ENCODE measurements at regions not wholly inside any gene's neighbourhood (a gene's known extent, or its start where the extent isn't known, plus 50 kb on each side); places are given as distances from the start of the nearest gene placed in this dataset.

DNA sequence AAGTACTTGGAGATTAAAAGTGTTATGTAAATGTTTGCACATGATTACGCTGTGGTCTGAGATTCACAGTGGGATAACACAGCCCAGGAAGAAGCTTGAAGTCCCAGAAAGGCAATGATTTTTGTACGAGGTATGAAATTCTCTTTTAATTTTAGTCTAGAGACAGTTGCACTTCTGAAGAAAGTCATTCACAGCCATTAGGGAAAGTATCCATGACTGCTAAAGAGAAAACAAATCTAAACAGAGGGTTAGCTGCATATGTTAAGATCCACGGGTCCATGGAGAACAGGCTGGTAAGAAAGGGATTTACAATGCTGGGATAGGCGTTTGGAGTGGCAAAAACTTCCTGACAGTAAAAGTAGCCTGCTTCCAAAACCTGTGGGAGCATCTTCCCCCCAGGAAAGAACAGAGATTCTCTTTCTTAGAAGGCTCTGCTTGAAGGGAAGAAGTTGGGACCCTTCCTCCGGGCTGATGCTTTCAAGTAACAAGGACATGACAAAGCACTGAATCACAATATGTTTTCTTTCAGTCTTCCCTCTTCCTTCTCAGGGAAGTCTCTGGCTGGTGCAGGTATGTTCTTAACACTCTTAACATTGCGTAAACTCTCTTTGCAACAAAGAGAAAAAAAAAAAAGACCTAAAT lies 220.8 kb upstream of the CELF2 start:
- peak; percentile 25 for DNase-seq (ENCODE audit: low read depth, low spot score)

DNA sequence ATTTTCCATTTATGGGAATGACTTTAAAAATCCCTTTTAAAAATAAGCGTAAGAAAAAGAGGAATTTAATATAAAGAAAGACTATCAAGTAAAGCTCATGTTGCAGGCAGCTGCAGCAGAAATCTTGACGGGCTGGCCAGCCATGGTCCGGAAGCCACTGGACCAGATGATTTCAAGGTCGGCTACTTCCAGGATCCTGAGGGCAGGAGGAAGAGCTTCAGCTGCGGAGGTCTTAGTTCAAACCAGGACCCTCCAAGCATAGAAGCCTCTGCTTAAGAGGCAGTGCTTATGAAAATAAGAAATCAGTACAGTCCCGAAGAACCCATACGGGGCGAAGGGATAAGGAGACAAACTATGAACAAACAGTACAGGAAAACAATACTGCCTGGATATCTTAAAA lies 220.2 kb upstream of the CELF2 start:
- DNase-seq (ENCODE audit: low read depth, low spot score), result no peak

DNA sequence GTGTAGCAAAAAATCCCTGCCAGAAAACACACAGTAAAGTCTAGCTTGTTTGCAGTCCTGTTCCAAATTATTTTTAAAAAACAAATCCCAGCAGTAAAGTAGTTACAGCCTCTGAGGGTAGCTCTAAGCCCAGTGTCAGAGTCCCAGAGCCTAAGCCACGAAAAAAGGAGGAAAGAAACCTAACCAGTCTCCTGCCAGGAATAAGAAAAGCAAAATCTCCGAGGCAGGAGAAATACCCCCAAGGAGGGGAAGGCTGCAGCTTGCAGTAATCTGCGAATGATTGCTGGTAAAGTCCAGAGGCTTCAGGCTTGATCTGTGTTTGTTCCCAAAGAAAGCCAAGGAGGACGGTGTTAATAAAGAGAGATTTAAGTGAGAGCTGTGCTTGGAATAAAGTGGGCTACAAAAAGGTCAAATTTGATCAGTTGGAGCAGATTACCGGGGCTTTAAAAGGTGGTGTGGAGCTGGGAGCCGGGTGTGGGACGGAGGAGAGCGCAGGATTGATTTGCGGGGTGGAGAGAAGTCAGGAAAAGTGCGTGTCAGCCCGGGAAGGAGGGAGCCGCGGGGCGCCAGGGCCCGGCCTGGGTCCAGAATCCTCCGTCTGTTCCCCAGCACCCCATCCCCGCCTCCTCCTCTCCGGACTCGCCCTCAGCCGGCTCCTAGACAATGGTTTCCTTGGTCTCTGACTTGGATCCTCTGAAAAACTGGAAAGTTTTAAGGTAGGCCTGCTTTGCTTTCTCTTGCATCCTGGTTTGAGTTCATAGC lies 219.4 kb upstream of the CELF2 start:
- peak; percentile 42 for DNase-seq (ENCODE audit: low read depth, low spot score)

DNA sequence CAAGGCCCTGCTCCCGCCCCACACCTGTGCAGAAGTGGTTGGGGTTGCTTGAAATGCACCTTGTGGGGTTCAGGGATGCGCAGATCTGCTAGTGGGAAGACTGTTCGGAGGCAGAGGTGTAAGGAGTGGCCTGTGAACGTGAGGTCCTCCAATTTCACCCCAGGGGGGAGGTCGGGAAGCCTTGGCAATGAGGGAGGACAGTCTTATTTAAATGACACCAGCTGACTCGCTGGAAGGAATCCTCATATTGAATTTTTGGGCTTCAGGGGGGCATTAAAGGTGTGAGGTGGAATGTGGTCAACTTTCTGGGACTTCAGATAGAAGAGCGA lies 218.8 kb upstream of the CELF2 start:
- DNase-seq (ENCODE audit: low read depth, low spot score), result no peak

DNA sequence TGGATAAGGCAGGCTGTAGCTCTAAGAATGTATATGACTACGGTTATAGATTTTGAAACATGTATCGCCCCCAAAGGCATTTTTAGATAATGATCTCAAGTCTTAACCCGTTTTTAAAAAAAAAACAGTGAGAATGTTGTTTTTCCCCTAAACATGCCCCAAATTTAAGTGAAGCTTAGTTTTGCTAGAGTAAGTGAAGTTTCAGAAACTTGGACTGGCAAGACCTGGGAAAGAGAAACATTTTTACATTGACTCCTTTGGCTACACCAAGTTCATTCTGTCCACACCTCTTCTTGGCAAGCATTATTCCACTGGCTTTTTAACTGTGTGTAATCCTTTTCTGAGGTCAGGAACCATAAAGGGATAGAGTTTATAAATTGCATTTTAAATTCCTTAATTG lies 216.7 kb upstream of the CELF2 start:
- no peak for DNase-seq (ENCODE audit: low read depth, low spot score)

DNA sequence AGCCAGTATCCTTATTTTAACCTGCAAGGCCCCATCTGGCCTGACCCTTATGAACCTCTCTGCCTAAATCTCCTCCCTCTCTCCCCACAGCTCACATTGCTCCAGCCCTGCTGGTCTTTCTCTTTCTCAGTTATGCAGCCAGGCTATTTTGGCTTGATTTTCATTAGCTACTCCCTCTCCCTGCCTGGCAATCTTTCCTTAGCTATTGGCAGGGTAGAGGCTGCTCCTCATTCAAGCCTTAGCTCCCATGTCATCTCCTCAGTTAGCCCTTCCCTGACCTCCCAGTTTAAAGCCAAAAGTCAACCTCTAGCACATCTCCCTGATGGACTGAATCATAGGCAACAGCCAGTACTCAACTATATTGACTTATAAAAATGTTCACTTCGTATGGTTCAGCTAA lies 214.4 kb upstream of the CELF2 start:
- no peak for DNase-seq (ENCODE audit: low read depth, low spot score)

DNA sequence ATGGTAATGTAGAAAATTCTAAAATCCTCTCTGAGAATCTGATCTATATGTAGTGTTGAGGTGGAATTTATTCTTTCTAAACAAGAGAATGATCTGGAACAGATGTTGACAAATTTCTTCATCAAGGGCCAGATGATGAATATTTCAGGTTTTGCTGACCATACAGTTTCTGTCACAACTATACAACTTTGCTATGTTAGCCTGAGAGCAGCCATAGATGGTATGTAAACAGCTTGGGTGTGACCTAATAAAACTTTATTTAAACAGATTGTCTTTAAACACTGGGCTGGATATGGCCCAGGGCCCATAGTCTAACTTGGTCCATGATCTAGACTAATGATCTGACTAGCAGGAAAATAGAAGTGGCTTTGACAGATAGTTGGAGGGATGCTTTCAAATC lies 213.6 kb upstream of the CELF2 start:
- DNase-seq (ENCODE audit: low read depth, low spot score), result no peak

DNA sequence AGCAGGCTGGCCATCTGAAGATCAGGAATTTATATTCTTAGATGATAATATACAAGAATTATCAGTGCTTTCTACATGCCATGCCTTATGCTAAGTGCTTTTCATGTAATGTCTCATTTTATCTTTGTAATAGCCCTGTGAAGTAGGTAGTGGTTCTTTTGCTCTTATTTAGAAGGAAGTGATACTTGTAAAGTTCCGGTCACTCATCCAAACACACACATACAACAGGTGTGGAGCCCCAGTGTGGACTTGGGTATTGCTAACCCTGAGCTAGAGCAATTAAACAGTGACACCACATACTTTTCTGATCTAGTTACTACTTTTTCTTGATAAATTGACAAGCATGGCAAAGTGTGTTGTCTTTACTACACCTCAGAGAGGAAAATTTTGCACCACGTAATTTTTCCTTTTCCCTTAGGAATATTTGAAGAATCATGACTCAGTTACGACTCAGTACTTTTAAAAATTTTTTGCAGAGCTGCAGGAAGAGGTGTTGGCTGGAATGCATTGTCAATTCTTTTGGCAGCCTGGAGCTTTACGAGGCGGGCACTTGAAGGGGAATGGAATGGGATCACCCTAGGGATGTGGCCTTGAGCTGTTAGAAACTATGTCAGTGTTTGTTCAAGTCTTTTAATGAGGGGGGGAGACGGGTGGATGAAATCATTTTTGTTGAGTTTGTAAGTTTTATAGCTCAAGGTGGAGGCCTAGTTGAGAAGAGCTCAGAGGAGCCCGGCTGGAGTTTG lies 212.5 kb upstream of the CELF2 start:
- no peak for DNase-seq (ENCODE audit: low read depth, low spot score)

DNA sequence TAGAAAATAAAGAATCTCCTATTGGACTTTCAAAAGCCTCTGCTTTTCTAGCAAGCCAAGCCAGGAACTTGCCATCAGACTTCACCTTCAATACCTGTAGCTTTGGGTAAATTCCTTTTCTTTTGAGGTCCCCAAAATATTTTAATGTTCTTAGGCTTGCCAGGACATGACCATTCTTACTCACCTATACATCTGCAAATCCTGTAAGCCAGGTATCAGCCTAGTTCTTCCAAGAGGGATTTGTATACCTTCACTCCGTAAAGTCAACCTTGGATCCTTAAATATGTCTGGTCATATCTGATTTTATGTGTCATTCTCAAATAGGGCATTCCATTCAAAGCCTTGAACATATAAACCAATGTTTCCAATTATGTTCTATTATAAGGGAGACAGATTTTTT lies 210.6 kb upstream of the CELF2 start:
- DNase-seq (ENCODE audit: low read depth, low spot score), result no peak

DNA sequence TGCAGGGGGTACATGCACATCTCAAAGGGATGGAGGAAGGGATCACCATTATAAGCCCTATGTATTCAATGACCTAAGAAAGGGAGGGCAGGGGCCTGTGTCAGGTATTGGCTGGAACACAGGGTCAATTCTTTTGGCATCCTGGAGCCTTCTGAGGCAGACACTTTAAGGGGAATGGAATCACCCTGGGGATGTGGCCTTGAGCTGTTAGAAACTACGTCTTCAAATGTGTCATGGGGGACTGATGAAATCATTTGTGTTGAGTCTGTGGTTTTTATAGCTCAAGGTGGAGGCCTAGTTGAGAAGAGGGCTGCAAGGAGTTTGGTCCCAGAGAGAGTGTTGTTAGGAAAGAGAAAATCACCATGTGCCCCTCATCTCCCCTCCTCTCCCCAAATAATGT lies 206.1 kb upstream of the CELF2 start:
- DNase-seq (ENCODE audit: low read depth, low spot score), result no peak

DNA sequence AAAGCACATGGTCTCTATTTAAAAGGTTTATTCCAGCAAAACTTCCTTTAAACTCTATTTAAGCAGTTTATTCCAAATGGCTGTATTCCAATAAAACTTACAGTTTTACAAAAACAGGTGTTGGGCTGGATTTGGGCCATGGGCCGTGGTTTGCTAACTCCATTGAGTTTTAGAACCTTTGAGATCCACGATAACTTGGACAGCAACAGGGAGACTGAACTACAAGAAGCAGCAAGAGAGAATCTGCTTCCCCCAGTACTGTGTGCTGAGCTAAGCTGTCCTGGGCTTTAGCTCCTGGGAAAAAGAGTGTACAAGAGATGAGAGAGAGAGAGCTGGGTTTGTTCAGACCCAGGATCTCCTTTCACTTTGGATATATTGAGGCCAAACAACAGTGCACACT lies 204.0 kb upstream of the CELF2 start:
- no peak for DNase-seq (ENCODE audit: low read depth, low spot score)

DNA sequence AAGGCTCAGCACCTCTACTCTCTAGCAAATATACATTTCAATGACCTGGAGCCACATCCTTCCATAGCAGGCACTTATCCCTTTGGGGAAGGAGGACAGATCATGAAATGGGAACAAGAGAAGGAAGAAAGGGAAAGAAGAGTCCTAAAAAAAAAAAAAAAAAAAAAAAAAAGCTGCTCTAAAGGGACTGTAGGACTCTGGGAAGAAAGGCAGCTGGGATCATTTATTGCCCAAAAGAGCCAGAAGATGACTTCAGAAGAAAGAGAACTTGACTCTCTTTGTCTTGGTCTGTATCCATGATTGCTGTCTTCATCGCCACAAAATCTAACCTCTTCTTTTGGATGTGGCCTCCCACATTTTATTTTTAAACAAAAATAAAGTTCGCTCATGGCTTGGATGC lies 203.6 kb upstream of the CELF2 start:
- no peak for DNase-seq (ENCODE audit: low read depth, low spot score)

DNA sequence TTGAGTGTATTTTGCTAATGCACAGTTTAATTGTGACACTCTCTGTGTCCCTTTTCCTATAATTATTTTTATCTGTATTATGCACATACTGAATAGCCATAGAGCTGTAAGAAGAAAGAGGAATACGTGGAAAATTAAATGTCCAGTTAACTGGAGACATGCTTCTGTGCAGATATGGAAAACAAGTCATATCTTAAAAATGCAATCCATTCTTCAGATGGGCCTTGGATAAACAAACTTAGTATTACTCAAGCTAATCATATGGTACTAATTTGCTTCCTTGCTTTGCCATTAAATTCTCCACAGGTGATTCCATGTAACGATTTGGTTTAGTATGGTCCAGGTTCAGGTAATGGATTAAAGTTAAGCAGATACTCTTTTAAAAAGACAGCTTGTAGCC lies 201.2 kb upstream of the CELF2 start:
- DNase-seq (ENCODE audit: low read depth, low spot score), result no peak

DNA sequence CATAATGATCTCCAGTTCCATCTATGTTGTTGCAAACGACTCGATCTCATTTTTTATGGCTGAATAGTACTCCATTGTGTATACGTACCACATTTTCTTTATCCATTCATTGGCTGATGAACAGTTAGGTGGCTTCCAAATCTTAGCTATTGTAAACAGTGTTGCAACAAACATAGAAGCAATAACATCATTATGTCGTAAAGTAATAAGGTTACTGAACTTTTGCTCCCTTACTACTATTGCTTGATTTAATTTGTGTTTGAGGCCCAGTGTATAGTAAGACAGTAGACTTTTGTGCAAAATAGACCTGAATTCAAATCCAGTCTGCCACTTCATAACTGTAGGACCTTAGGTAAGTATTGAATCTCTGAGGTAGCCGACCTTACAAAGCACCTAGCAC lies 200.1 kb upstream of the CELF2 start:
- DNase-seq (ENCODE audit: low read depth, low spot score), result no peak

DNA sequence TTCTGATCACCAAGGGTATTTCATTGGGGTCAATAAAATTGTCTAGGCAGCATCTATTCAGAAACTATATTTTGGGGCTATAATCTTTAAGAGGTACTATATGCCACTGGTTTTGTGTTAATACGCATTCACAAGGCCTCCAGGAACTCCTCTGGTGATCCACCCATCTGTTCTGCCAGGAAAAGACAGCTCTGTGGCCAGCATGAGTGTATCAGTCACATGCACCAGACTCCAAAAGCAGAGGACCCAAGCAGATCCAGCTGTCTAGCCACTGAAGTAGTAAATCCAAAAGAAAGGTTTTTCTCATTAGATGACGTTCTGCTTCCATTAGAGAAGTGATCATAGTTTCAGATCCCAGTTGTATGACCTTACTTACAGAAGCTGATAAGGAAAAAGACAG lies 199.6 kb upstream of the CELF2 start:
- DNase-seq (ENCODE audit: low read depth, low spot score), result no peak

DNA sequence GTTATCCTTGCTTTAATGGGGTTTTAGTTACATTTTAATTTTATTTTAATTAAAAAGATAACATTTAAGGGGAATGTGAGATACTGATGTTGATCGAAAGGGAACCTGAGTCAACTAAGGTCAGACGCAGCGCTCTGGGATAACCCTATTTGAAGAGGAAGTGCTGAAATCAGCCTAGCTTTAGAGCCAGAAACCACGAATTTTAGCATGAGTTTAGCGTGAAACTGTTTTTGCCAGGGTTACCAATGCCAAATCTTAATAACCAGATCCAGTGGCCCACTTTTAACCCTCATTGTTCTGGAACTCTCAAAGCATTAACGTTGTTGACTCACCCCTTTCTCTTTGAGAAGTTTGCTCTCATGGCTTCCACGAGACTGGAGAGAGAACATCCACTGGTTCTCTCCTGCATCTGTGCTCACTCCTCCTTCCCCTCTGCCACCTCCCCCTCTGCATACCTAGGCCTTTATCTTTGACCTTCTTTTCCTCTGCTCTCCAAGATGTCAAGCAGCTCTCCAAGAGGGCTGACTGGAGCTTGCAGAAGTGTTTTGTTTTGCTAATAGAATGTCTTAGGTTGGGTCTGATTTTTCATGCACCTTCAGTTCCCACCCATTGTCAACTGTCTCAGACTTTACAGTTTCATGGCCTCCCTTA lies 198.3 kb upstream of the CELF2 start:
- no peak for DNase-seq (ENCODE audit: low read depth, low spot score)

DNA sequence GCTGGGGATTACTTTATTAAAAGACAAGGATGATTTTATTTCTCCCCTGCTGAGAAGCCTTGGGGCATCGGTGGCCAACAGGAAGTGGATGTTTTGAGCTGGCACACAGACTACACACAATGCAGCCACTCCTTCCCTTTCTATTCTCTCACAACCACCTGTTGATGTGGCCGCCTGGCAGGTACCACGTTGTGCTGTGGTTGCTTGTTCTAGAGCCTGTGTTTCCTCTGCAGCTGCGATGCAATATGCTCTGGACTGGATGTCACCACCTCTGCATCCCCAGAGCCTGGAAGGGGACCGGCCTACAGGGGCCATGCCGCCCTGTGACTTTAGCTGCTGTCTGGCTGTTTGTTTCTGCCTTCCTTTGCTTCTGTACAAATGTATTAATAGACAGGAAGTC lies 195.7 kb upstream of the CELF2 start:
- DNase-seq (ENCODE audit: low read depth, low spot score), result no peak

DNA sequence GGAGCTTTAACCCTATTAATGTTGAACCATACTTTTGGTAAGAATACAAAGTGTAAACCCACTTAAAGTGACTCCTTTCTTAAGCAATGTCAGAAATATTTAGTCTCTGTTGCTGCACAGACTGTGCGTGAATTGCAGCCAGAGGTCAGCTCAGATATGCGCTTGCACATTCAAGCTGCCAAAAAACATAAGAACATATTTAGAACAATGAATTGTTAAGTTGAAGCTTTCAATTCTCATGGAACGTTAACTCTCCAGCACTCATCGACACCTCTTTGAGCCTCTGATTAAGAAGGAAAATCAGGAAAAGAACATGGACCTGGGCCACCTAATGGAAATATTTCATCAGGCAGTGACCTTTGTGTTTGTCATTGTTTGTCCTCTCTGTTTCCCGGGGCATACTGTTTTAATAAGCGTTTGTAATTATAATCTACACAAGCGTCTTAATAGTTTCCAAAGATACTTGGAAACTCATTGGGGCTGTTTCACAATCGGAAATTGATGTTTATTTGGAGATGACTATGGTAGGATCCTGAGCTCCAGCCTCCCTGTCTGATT lies 193.0 kb upstream of the CELF2 start:
- DNase-seq (ENCODE audit: low read depth, low spot score), result no peak

DNA sequence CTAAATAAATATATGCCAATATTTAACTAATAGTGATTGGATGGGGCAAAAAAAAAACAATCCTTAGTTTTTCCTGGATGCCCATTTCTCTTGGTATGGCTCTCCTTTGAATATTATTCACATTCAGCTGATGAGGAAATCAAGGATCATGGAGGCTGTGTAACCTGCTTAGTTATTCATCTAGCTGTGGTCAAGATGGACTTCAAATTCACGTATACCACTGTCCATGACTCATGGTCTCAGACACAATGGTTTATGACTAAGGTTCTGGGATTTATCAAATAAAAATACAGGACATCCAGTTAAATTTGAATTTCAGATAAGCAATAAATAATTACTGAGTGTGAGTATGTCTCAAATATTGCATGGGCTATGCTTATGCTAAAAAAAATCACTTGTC lies 191.5 kb upstream of the CELF2 start:
- DNase-seq (ENCODE audit: low read depth, low spot score), result no peak

DNA sequence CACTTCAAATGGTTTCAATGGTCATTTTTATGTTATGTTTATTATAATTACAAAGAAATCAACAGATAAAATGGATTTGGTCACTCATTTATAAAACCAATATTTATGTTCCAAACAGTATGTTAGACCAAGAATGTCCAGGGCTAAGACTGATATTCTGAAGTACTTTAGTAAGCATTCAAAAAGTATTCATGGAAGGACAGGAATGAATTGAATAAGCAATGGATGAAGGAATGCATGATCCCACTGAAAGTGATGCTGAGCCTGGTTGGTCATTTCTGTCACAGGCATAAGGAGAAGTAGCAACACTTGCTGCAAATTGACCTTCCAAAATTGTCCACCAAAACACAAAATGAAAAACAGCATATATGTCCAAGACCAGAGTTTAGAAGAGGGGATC lies 189.0 kb upstream of the CELF2 start:
- no peak for DNase-seq (ENCODE audit: low read depth, low spot score)

DNA sequence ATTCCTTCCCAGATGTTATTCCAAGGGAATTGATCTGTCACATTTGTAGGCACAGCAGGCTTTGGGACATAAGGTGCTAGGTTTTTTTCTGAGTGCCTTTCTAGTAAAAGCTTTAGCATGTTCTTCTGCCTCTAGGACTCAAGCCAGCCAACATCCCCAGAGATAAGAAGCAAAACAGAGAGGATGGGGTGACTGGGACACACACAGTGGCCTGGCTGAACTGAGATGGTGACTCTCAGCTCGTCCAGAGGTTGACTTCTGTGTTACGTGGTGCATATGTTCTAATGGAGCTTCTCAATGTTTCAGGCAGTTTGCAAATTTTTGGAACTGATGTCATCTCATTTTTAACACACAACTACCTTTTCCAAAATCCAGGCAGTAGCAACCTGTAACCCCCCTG lies 188.1 kb upstream of the CELF2 start:
- no peak for DNase-seq (ENCODE audit: low read depth, low spot score)

DNA sequence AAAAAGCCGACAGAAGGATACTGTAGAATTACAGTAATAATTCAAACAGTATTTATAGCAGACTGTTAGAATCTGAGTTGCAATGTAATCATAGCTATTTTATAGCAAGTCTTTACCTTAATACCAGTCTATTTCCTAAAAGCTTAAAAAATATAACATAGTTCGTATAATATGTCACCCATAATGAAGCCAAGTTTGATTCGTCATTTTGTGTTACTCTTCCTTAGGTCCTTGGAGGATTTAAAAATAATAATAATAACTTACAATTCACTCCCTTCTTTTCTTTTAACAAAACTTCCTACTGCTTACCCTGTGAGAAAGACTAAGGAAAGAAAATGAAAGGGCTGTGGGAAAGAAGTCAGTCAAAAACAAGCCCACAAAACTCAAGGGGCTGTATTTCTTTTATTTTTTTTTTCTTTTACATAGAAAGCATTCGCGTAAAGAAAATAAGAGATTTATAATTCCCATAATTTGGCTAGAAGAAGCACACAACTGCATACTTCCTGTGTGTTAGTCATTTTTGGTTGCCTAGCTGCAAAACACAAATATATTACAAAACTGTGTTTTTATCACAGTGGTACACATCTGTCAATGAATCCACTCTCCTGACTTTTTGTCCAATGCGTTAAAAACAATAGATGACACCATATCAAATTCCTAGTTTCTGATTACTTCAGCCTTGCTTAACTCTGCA lies 187.2 kb upstream of the CELF2 start:
- no peak for DNase-seq (ENCODE audit: low read depth, low spot score)
